Panc1 (cell line): ENCODE measurements at regions not wholly inside any gene's neighbourhood (a gene's known extent, or its start where the extent isn't known, plus 50 kb on each side); places are given as distances from the start of the nearest gene placed in this dataset.

Experiments used
- POLR2AphosphoS5 ChIP-seq: IDR thresholded peaks from 2 replicates; pipeline ENCODE4 v1.6.1; 2012; ENCODE audit warnings: mild to moderate bottlenecking, low read depth, low read length, moderate library complexity
- REST ChIP-seq, 2 experiments: IDR thresholded peaks; 2 replicates each; pipeline ENCODE4 v1.6.1; 2011 to 2012; ENCODE audit warnings: low read depth in 2 of 2, control low read depth in 1 of 2, low read length in 1 of 2, mild to moderate bottlenecking in 1 of 2, moderate library complexity in 1 of 2; ENCODE audit not compliant: insufficient read depth in 1 of 2
- SIN3A ChIP-seq: IDR thresholded peaks from 2 replicates; pipeline ENCODE4 v1.6.1; 2012; ENCODE audit warnings: low read depth, mild to moderate bottlenecking, low read length, moderate library complexity, borderline replicate concordance; ENCODE audit not compliant: insufficient read depth
- TF ChIP-seq, protein P1 (sequence below): fragments of 450-650 bp; IDR thresholded peaks from 2 replicates; pipeline ENCODE4 v1.5.1; 2017; ENCODE audit warnings: mild to moderate bottlenecking

DNA sequence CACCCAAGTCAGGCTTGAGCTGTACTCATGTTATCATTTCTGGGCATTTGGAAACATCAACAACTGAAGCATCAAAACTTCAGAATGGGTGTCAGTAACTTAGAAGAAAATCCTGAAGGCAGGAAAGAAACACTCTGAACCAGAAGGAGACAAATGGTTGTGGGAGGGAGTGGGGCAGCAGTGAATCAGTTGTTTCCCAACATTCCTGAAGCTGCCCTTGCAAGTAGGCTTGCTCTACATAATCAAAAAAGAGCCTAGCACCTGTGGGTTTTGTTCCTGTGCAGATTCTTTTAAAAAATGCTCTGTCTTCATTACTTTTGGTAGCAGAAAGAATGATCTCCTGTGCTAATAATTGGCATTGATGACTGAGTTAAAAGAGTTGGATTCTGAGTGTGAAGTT is 424.2 kb upstream of the GRIA1 start:
- TF ChIP-seq, protein P1, sequence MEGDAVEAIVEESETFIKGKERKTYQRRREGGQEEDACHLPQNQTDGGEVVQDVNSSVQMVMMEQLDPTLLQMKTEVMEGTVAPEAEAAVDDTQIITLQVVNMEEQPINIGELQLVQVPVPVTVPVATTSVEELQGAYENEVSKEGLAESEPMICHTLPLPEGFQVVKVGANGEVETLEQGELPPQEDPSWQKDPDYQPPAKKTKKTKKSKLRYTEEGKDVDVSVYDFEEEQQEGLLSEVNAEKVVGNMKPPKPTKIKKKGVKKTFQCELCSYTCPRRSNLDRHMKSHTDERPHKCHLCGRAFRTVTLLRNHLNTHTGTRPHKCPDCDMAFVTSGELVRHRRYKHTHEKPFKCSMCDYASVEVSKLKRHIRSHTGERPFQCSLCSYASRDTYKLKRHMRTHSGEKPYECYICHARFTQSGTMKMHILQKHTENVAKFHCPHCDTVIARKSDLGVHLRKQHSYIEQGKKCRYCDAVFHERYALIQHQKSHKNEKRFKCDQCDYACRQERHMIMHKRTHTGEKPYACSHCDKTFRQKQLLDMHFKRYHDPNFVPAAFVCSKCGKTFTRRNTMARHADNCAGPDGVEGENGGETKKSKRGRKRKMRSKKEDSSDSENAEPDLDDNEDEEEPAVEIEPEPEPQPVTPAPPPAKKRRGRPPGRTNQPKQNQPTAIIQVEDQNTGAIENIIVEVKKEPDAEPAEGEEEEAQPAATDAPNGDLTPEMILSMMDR = no peak
- no peak for TF ChIP-seq SIN3A
- TF ChIP-seq POLR2AphosphoS5 = no peak
- TF ChIP-seq REST (IDR thresholded peaks at IDR 0.05; ENCODE audit: insufficient read depth in 1 of 2, low read depth in 2 of 2, low read length in 1 of 2) = no peak
